GM19467 (cell line): ENCODE measurements at regions not wholly inside any gene's neighbourhood (a gene's known extent, or its start where the extent isn't known, plus 50 kb on each side); places are given as distances from the start of the nearest gene placed in this dataset.
A peak's percentile ranks its signal among the peaks of the same experiment; 100 is the strongest.

Source experiments
- ATAC-seq: cut with Tn5 transposase; IDR thresholded peaks from one replicate; pipeline ENCODE4 v1.9.1; 2021; ENCODE audit warnings: mild to moderate bottlenecking, moderate library complexity; ENCODE audit not compliant: unreplicated experiment

- ATAC-seq: no peak
Measured at GRCh38 chr17:77390870-77391269, 250.1 kb downstream of the SEC14L1 start.

- no peak for ATAC-seq
Measured at GRCh38 chr17:77391668-77392375, 251.1 kb downstream of the SEC14L1 start.

- ATAC-seq: no peak
Measured at GRCh38 chr17:77392376-77393273, 251.9 kb downstream of the SEC14L1 start.

GRCh38 chr17:77393274-77393600 is 252.5 kb downstream of the SEC14L1 start:
- no peak for ATAC-seq

GRCh38 chr17:77393867-77394539 is 253.2 kb downstream of the SEC14L1 start:
- no peak for ATAC-seq

GRCh38 chr17:77394540-77395295 is 253.9 kb downstream of the SEC14L1 start:
- no peak for ATAC-seq

GRCh38 chr17:77395501-77396048 is 254.8 kb downstream of the SEC14L1 start:
- ATAC-seq: no peak

- no peak for ATAC-seq
Measured at GRCh38 chr17:77396610-77397009, 255.8 kb downstream of the SEC14L1 start.

- no peak for ATAC-seq
Measured at GRCh38 chr17:77398274-77398673, 257.5 kb downstream of the SEC14L1 start.

- no peak for ATAC-seq
Measured at GRCh38 chr17:77399319-77399957, 258.7 kb downstream of the SEC14L1 start.

- no peak for ATAC-seq
Measured at GRCh38 chr17:77400445-77400870, 259.7 kb downstream of the SEC14L1 start.

GRCh38 chr17:77402159-77402731 is 261.5 kb downstream of the SEC14L1 start:
- ATAC-seq: no peak

GRCh38 chr17:77403854-77404253 is 263.1 kb downstream of the SEC14L1 start:
- ATAC-seq: no peak

GRCh38 chr17:77404812-77405581 is 264.2 kb downstream of the SEC14L1 start:
- peak; percentile 77 for ATAC-seq

GRCh38 chr17:77405867-77406732 is 265.3 kb downstream of the SEC14L1 start:
- ATAC-seq: no peak

GRCh38 chr17:77407321-77408277 is 266.8 kb downstream of the SEC14L1 start:
- ATAC-seq: no peak

GRCh38 chr17:77408284-77408683 is 267.5 kb downstream of the SEC14L1 start:
- ATAC-seq: no peak
